ENCODE measurements at regions not wholly inside any gene's neighbourhood (a gene's known extent, or its start where the extent isn't known, plus 50 kb on each side); places are given as distances from the start of the nearest gene placed in this dataset.

DNA sequence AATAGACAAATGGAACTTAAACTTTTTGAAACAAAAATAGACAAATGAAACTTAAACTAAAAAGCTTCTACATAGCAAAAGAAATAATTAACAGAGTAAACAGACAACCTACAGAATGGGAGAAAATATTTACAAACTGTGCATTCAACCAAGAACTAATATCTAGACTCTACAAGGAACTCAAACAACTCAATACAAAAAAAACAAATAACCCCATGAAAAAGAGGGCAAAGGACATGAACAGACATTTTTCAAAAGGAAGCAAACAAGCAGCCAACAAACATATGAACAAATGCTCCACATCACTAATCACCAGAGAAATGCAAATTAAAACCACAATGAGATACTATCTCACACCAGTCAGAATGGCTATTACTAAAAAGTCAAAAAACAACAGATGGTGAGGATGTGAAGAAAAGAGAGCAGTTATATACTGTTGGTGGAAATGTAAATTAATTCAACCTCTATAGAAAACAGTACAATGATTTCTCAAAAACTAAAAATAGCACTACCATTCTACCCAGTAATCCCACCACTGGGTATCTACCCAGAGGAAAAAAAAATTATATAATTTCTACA, 170.8 kb upstream of the RGMB start:
- Histone ChIP-seq H3K4me3 (ENCODE audit: low read depth, low read length) (no peak overlapping the region), H3K27me3 (ENCODE audit: control insufficient read depth, insufficient read depth, low read length) (no peaks in the 10 kb centered on the region), H3K36me3 (ENCODE audit: control insufficient read depth, insufficient read depth, low read length) (no peaks in the 10 kb centered on the region)
- no peak for DNase-seq (ENCODE audit: low read depth)
- no peak for TF ChIP-seq CTCF (IDR thresholded peaks at IDR 0.05; ENCODE audit: insufficient read depth, low read length, severe bottlenecking)
- no peak for FAIRE-seq

DNA sequence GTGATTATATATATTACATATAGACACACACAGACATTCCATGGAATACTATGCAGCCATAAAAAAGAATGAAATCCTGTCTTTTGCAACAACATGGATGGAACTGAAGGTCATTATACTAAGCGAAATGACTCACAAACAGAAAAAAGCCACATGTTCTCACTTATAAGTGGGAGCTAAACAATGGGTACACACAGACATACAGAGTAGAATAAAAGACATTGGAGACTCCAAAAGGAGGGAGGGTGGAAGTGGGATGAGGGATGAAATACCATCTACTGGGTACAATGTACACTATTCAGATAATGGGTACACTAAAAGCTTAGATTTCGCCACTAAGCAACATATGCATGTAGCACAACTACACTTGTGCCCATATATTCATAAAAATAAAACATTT, 170.0 kb upstream of the RGMB start:
- no peak for TF ChIP-seq CTCF (IDR thresholded peaks at IDR 0.05; ENCODE audit: insufficient read depth, low read length, severe bottlenecking)
- H3K4me3 ChIP-seq (ENCODE audit: low read depth, low read length) = no peak overlapping the region
- no peaks in the 10 kb centered on the region for H3K27me3 ChIP-seq (ENCODE audit: control insufficient read depth, insufficient read depth, low read length)
- FAIRE-seq = no peak
- no peak for DNase-seq (ENCODE audit: low read depth)
- H3K36me3 ChIP-seq (ENCODE audit: control insufficient read depth, insufficient read depth, low read length) = no peaks in the 10 kb centered on the region

- no peak for TF ChIP-seq CTCF (IDR thresholded peaks at IDR 0.05; ENCODE audit: insufficient read depth, low read length, severe bottlenecking)
- FAIRE-seq (no peak), DNase-seq (ENCODE audit: low read depth) (no peak)
- Histone ChIP-seq H3K4me3 (ENCODE audit: low read depth, low read length) (no peak overlapping the region), H3K36me3 (ENCODE audit: control insufficient read depth, insufficient read depth, low read length) (no peaks in the 10 kb centered on the region), H3K27me3 (ENCODE audit: control insufficient read depth, insufficient read depth, low read length) (no peaks in the 10 kb centered on the region)
Observed at GRCh38 chr5:98604301-98604700, 169.2 kb upstream of the RGMB start.

- TF ChIP-seq CTCF (IDR thresholded peaks at IDR 0.05; ENCODE audit: insufficient read depth, low read length, severe bottlenecking) = no peak
- Histone ChIP-seq H3K36me3 (ENCODE audit: control insufficient read depth, insufficient read depth, low read length) (no peaks in the 10 kb centered on the region), H3K27me3 (ENCODE audit: control insufficient read depth, insufficient read depth, low read length) (no peaks in the 10 kb centered on the region), H3K4me3 (ENCODE audit: low read depth, low read length) (no peak overlapping the region)
- DNase-seq (ENCODE audit: low read depth) (peak; percentile 31), FAIRE-seq (no peak)
Observed at GRCh38 chr5:98604721-98605425, 168.6 kb upstream of the RGMB start.

- FAIRE-seq (no peak), DNase-seq (ENCODE audit: low read depth) (no peak)
- H3K4me3 ChIP-seq (ENCODE audit: low read depth, low read length) = no peak overlapping the region
- no peak for TF ChIP-seq CTCF (IDR thresholded peaks at IDR 0.05; ENCODE audit: insufficient read depth, low read length, severe bottlenecking)
- H3K27me3 ChIP-seq (ENCODE audit: control insufficient read depth, insufficient read depth, low read length) = no peaks in the 10 kb centered on the region
- no peaks in the 10 kb centered on the region for H3K36me3 ChIP-seq (ENCODE audit: control insufficient read depth, insufficient read depth, low read length)
Observed at GRCh38 chr5:98605426-98605825, 168.0 kb upstream of the RGMB start.

DNA sequence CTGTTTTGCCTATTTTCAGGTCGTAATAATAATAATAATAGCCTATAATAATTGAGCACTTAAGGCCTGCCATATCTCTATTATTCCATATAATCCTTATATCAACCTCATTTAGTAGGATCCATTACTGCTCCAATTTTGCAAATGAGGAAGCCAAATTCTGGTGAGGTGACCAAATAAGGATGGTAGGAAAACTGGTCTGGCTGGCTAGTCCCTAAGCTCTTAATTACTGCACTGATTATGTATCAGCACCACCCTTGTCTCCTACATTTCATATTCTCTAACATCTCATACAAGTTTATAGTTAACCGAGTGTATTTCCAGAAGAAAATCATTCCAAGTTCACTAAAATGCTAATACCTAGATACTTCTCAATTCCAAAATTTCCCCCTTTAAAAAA, 166.5 kb upstream of the RGMB start:
- no peak for FAIRE-seq
- H3K36me3 ChIP-seq (ENCODE audit: control insufficient read depth, insufficient read depth, low read length) = no peaks in the 10 kb centered on the region
- H3K4me3 ChIP-seq (ENCODE audit: low read depth, low read length) = no peak overlapping the region
- no peaks in the 10 kb centered on the region for H3K27me3 ChIP-seq (ENCODE audit: control insufficient read depth, insufficient read depth, low read length)
- TF ChIP-seq CTCF (IDR thresholded peaks at IDR 0.05; ENCODE audit: insufficient read depth, low read length, severe bottlenecking) = no peak
- no peak for DNase-seq (ENCODE audit: low read depth)
